HCT116 (cell line): ENCODE measurements at regions not wholly inside any gene's neighbourhood (a gene's known extent, or its start where the extent isn't known, plus 50 kb on each side); places are given as distances from the start of the nearest gene placed in this dataset.

Experiments used
- ATAC-seq: fragments of 200-7000 bp; cut with Tn5 transposase; 2 replicates; pipeline ENCODE4 v1.9.1; 2020; ENCODE audit warnings: mild to moderate bottlenecking, moderate library complexity
- BruUV-seq: library from RNA; stranded (reverse); fragments of 400-500 nt; replicated peaks from 2 replicates; lab custom pipeline; 2021; lab: Mats Ljungman, UMichigan
- CTCF ChIA-PET: fragments of 300-600 bp; sonication (Branson Sonifier 250); formaldehyde crosslinking; loops from one replicate; lab custom pipeline; 2021; ENCODE audit warnings: antibody characterized with exemption; lab: Charles Lee
- POLR2A ChIA-PET: fragments of 300-600, 350-600 bp; sonication (Branson Sonifier 250); formaldehyde crosslinking; loops from one replicate; lab custom pipeline; 2021; ENCODE audit warnings: antibody characterized with exemption; lab: Charles Lee
- RAD21 ChIA-PET, 2 experiments: fragments of 300-600 bp; sonication (Branson Sonifier 250); formaldehyde crosslinking; loops; one replicate each; lab custom pipeline; 2023; ENCODE audit warnings: low total read pairs in 2 of 2; ENCODE audit not compliant: uncharacterized antibody in 2 of 2, unreplicated experiment in 2 of 2, low non-redundant PET in 1 of 2; lab: Charles Lee
- DNase-seq: peaks from one replicate; pipeline ENCODE4 v3.0.0-alpha.2; 2010; ENCODE audit warnings: low read depth, low spot score
- H2AFZ ChIP-seq: fragments of 200-600 bp; shearing (Covaris generic), sonication (generic); 2 replicates; pipeline ENCODE4 v1.6.1; 2017; ENCODE audit warnings: low read depth, mixed run types, mixed read lengths, antibody characterized with exemption, low read length; ENCODE audit not compliant: poor library complexity, severe bottlenecking
- H3K27ac ChIP-seq: 2 replicates; pipeline ENCODE4 v1.5.1; 2012; ENCODE audit warnings: low read depth, low read length
- H3K27me3 ChIP-seq: fragments of 200-600 bp; sonication (generic); 2 replicates; pipeline ENCODE4 v1.6.1; 2016; ENCODE audit warnings: mixed run types, low read length, mixed read lengths; ENCODE audit not compliant: insufficient read depth
- H3K36me3 ChIP-seq, 2 experiments: fragments of 200-500 bp in 1 of 2; fragments of 200-600 bp in 1 of 2; sonication (Bioruptor generic) in 1 of 2; sonication (generic) in 1 of 2; 2 replicates each; pipeline versions ENCODE4 v1.5.1 to v1.6.1; 2014 to 2016; ENCODE audit warnings: low read length in 2 of 2, inconsistent platforms in 1 of 2, mixed read lengths in 1 of 2, mixed run types in 1 of 2; ENCODE audit not compliant: insufficient read depth in 2 of 2, control insufficient read depth in 1 of 2
- H3K4me1 ChIP-seq, 2 experiments: fragments of 200-600 bp in 1 of 2; sonication (generic) in 1 of 2; 2 replicates each; pipeline versions ENCODE4 v1.5.1 to v1.6.1; 2012 to 2017; ENCODE audit warnings: low read length in 2 of 2, inconsistent platforms in 1 of 2, mild to moderate bottlenecking in 1 of 2, mixed read lengths in 1 of 2, mixed run types in 1 of 2, moderate library complexity in 1 of 2; ENCODE audit not compliant: insufficient read depth in 2 of 2, control insufficient read depth in 1 of 2
- H3K4me2 ChIP-seq: fragments of 200-600 bp; sonication (generic); 2 replicates; pipeline ENCODE4 v1.6.1; 2017; ENCODE audit warnings: mixed run types, low read length, mixed read lengths
- H3K4me3 ChIP-seq, 2 experiments: fragments of 200-600 bp in 1 of 2; sonication (generic) in 1 of 2; replicated peaks in 1 of 2; 2 replicates each; pipeline ENCODE4 v1.5.1; 2011 to 2016; ENCODE audit warnings: low read length in 2 of 2, control low read depth in 1 of 2, low read depth in 1 of 2, mild to moderate bottlenecking in 1 of 2, mixed read lengths in 1 of 2, mixed run types in 1 of 2
- H3K79me2 ChIP-seq: fragments of 200-600 bp; sonication (generic); 2 replicates; pipeline ENCODE4 v1.6.1; 2017; ENCODE audit warnings: mild to moderate bottlenecking, mixed run types, low read length, moderate library complexity, mixed read lengths; ENCODE audit not compliant: insufficient read depth
- H3K9ac ChIP-seq: fragments of 200-600 bp; sonication (generic); 2 replicates; pipeline ENCODE4 v1.6.1; 2016; ENCODE audit warnings: low read length, mixed read lengths
- H3K9me2 ChIP-seq: fragments of 200-600 bp; sonication (generic), shearing (Covaris generic); 2 replicates; pipeline ENCODE4 v1.6.1; 2017; ENCODE audit warnings: mixed run types, mild to moderate bottlenecking, moderate library complexity; ENCODE audit not compliant: insufficient read depth
- H3K9me3 ChIP-seq, 2 experiments: fragments of 200-500 bp in 1 of 2; fragments of 200-600 bp in 1 of 2; sonication (Bioruptor generic) in 1 of 2; sonication (generic) in 1 of 2; 2 replicates each; pipeline ENCODE4 v1.6.1; 2014 to 2017; ENCODE audit warnings: low read length in 2 of 2, mixed read lengths in 2 of 2, inconsistent platforms in 1 of 2, low read depth in 1 of 2, mild to moderate bottlenecking in 1 of 2, mixed run types in 1 of 2, moderate library complexity in 1 of 2; ENCODE audit not compliant: control insufficient read depth in 1 of 2, insufficient read depth in 1 of 2
- H4K20me1 ChIP-seq: fragments of 200-600 bp; sonication (generic), shearing (Covaris generic); 2 replicates; pipeline ENCODE4 v1.6.1; 2017; ENCODE audit warnings: mixed run types, mild to moderate bottlenecking, moderate library complexity; ENCODE audit not compliant: insufficient read depth
- CEBPB ChIP-seq: IDR thresholded peaks from 2 replicates; pipeline ENCODE4 v1.6.1; 2012; ENCODE audit warnings: low read depth
- CTCF ChIP-seq, 3 experiments: fragments of 200-600 bp in 1 of 3; sonication (generic) in 1 of 3; IDR thresholded peaks in 2 of 3; conservative IDR thresholded peaks in 1 of 3; 2 replicates each; pipeline ENCODE4 v1.5.1; 2012 to 2017; ENCODE audit warnings: low read depth in 2 of 3, low read length in 2 of 3, antibody characterized with exemption in 1 of 3, borderline replicate concordance in 1 of 3, control low read depth in 1 of 3, mild to moderate bottlenecking in 1 of 3, mixed read lengths in 1 of 3, mixed run types in 1 of 3, moderate library complexity in 1 of 3; ENCODE audit not compliant: insufficient read depth in 1 of 3
- JUND ChIP-seq: IDR thresholded peaks from 2 replicates; pipeline ENCODE4 v1.6.1; 2012
- MAX ChIP-seq: IDR thresholded peaks from 2 replicates; pipeline ENCODE4 v1.6.1; 2012
- POLR2AphosphoS5 ChIP-seq: IDR thresholded peaks from 2 replicates; pipeline ENCODE4 v1.6.1; 2011; ENCODE audit warnings: mild to moderate bottlenecking, low read depth, low read length, moderate library complexity
- REST ChIP-seq: IDR thresholded peaks from 2 replicates; pipeline ENCODE4 v1.6.1; 2012; ENCODE audit warnings: low read depth
- SIN3A ChIP-seq: IDR thresholded peaks from 2 replicates; pipeline ENCODE4 v1.6.1; 2012; ENCODE audit warnings: low read depth
- SP1 ChIP-seq: IDR thresholded peaks from 2 replicates; pipeline ENCODE4 v1.6.1; 2012; ENCODE audit warnings: low read depth
- ZFX ChIP-seq: fragments of 450-650 bp; IDR thresholded peaks from 2 replicates; pipeline ENCODE4 v1.6.1; 2017
- ZNF274 ChIP-seq: fragments of 200-500 bp; sonication (Bioruptor generic); IDR thresholded peaks from 2 replicates; pipeline ENCODE4 v1.6.1; 2014; ENCODE audit warnings: mild to moderate bottlenecking, low read depth, low read length, inconsistent platforms
- intact Hi-C: fragments of 100-400 bp; cut with micrococcal nuclease; formaldehyde crosslinking; loops from 2 replicates; pipeline ENCODE4 v1.10.0; 2022

GRCh38 chr2:116153729-116154128 is 1660.8 kb upstream of the DDX18 start:
- H3K27ac ChIP-seq: no peak overlapping the region
- BruUV-seq: no TSS peak
- no peak overlapping the region for H3K4me2 ChIP-seq
- ChIA-PET CTCF (no interaction called here), RAD21 (no interaction called here), POLR2A (no interaction called here)
- no peaks in the 10 kb centered on the region for H3K79me2 ChIP-seq
- ATAC-seq (no peak), DNase-seq (no peak)
- no peaks in the 10 kb centered on the region for H3K9me2 ChIP-seq
- H2AFZ ChIP-seq: no peak overlapping the region
- H3K36me3 ChIP-seq: no peaks in the 10 kb centered on the region
- no peaks in the 10 kb centered on the region for H4K20me1 ChIP-seq
- H3K27me3 ChIP-seq: no peaks in the 10 kb centered on the region
- H3K9ac ChIP-seq: no peak overlapping the region
- intact Hi-C loops: no loop called here
- H3K9me3 ChIP-seq: peaks cover 13 to 43% of the 10 kb centered on the region in 2 experiments; a peak in 2 of 4 replicates
- H3K4me1 ChIP-seq: no peaks in the 10 kb centered on the region
- H3K4me3 ChIP-seq: no peak overlapping the region
- TF ChIP-seq ZNF274: no peak
- no peak for TF ChIP-seq JUND
- TF ChIP-seq ZFX: no peak
- TF ChIP-seq CTCF (IDR thresholded peaks at IDR 0.05 in 2 of 3, conservative IDR thresholded peaks at IDR 0.05 in 1 of 3; ENCODE audit: borderline replicate concordance in 1 of 3, insufficient read depth in 1 of 3, low read depth in 2 of 3, low read length in 2 of 3): no peak
- TF ChIP-seq SIN3A: no peak
- TF ChIP-seq MAX: no peak
- no peak for TF ChIP-seq CEBPB
- TF ChIP-seq SP1: no peak
- TF ChIP-seq POLR2AphosphoS5: no peak
- no peak for TF ChIP-seq REST
